Adrenal gland (tissue), 5 donors: ENCODE measurements at regions not wholly inside any gene's neighbourhood (a gene's known extent, or its start where the extent isn't known, plus 50 kb on each side); places are given as distances from the start of the nearest gene placed in this dataset.

Experiments
- POLR2A ChIP-seq, 2 donors: fragments of 450-650 bp; IDR thresholded peaks; one replicate each; pipeline ENCODE4 v1.6.1; 2017; ENCODE audit warnings: antibody characterized with exemption in 2 of 2, mild to moderate bottlenecking in 2 of 2, moderate library complexity in 1 of 2
- TF ChIP-seq, protein P1 (sequence below), 6 experiments: fragments of 450-650 bp in 4 of 6; fragments of 200-600 bp in 2 of 6; sonication (generic) in 1 of 6; IDR thresholded peaks; 1 replicate in 5 of 6; 2 replicates in 1 of 6; pipeline versions ENCODE4 v1.5.1 to v1.8.0; 2016 to 2021; ENCODE audit warnings: antibody characterized with exemption in 6 of 6, mild to moderate bottlenecking in 2 of 6, moderate library complexity in 1 of 6
- donor health status: DM: no; HTN: no; CAD: no.

DNA sequence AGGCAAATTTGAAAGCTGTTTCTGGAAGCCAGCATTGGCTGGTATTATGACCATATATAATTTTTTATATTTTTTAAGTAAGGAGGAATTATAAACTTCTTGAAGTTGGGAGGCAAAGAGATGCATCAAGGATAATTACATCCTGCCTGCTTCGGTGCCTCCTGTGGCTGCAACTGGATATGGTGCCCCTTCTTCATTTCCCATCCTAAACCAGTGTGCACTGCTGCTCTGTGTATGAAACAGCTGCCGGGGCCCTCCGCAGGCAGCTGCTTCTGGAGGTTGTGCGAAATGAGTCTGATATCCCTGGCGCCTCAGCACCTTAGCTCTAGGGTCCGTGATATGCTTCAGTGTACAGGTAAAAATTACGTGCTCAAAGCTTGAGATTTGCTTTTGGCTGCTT is 304.2 kb downstream of the ENC1 start:
- TF ChIP-seq, protein P1, sequence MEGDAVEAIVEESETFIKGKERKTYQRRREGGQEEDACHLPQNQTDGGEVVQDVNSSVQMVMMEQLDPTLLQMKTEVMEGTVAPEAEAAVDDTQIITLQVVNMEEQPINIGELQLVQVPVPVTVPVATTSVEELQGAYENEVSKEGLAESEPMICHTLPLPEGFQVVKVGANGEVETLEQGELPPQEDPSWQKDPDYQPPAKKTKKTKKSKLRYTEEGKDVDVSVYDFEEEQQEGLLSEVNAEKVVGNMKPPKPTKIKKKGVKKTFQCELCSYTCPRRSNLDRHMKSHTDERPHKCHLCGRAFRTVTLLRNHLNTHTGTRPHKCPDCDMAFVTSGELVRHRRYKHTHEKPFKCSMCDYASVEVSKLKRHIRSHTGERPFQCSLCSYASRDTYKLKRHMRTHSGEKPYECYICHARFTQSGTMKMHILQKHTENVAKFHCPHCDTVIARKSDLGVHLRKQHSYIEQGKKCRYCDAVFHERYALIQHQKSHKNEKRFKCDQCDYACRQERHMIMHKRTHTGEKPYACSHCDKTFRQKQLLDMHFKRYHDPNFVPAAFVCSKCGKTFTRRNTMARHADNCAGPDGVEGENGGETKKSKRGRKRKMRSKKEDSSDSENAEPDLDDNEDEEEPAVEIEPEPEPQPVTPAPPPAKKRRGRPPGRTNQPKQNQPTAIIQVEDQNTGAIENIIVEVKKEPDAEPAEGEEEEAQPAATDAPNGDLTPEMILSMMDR (IDR thresholded peaks at IDR 0.05): no peak
- no peak for TF ChIP-seq POLR2A (IDR thresholded peaks at IDR 0.05)
